HG02623 (cell line): ENCODE measurements at regions not wholly inside any gene's neighbourhood (a gene's known extent, or its start where the extent isn't known, plus 50 kb on each side); places are given as distances from the start of the nearest gene placed in this dataset.
A peak's percentile ranks its signal among the peaks of the same experiment; 100 is the strongest.
"Not testable (repeated sequence)": the region's sequence is repeated elsewhere in the genome, so short reads cannot be mapped to it uniquely, and the experiment has no call there.

Source experiments
- ATAC-seq: cut with Tn5 transposase; IDR thresholded peaks from one replicate; pipeline ENCODE4 v1.9.1; 2021; ENCODE audit warnings: moderate library complexity; ENCODE audit not compliant: unreplicated experiment

- peak; percentile 46 for ATAC-seq
These were observed 117.5 kb upstream of the HGF start for GRCh38 chr7:81887098-81888090.

DNA sequence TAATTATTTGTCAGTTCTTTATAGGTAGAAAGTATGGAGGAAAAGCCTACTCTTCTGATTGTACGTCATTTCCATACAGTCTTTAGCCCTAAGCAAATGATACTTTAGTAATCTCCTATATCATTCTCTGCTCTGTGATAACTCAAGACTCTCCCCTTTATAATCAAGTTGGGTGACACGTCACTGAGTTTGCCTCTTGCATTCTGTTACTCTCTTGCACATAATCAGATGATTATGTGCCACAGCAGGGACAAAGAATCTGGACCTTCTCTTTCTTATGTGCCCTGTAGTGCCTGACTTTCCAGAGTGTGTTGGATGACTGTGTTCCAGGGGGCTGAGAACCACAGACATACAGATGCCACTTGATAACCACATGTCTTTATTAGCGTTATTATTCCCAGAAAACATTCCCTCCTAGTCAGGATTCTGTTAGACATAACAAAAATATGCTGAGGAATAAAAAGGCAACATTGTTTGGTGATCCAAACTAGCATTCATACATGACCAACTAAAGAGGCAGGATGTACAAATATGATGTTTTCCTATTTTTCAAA, 116.4 kb upstream of the HGF start:
- ATAC-seq: no peak

DNA sequence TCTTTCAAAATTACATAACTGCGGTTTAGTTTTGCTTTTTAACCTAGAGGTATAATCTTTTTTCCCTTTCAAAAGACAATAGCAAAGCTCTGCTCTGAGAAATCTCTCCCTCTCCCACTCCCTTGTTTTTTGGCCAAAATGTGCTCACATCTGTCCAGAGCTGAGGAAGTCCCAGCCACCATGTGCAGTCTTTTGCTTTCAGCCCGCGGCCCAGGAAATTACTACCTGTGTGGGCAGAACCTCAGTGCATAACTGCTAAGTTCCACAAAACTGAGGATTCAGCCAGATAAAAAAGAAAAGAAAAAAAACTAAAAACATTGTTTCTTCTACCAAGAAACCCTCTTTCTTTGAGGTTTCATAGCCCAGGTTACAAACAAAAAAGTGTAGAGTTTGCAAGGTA, 115.0 kb upstream of the HGF start:
- no peak for ATAC-seq

- no peak for ATAC-seq
These were observed 114.0 kb upstream of the HGF start for GRCh38 chr7:81883801-81884393.

DNA sequence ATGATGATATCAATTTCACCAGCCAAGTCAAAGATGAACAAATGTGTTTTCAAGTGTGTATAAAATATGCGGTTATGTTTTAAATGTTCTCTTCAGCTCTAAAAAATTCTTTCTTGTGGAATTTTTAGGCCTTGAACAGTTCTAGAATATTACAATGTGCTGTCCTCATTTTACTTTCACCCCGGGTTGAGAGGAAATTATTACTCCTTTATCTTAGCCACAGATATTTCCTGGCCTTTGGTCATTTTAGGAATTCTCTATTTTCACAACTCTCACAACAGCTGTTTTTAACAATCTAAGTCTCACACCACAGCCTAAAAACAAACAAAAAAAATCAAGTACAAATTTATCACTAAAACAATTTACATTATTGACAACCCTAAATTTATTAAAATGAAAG, 112.2 kb upstream of the HGF start:
- no peak for ATAC-seq

- ATAC-seq: no peak
These were observed 108.0 kb upstream of the HGF start for GRCh38 chr7:81877890-81878289.

DNA sequence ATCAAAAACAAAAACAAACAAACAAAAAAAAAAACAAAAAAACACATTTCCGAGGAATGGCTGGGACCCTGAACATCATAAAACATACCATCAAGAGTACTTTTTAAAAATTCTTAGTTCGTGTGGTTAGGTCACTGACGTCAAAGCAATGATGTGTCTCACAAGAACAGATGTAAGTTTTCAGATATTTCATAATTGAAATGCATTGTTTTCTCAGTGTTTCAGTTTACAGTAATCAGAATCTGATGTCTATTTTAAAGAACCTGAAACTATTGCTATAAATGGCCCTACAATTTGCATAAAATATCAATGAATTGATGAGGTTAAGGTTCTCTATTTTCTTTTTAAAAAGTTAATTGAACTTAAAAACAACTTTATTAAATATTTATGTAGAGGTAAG, 103.7 kb upstream of the HGF start:
- ATAC-seq: no peak

- no peak for ATAC-seq
These were observed 101.9 kb upstream of the HGF start for GRCh38 chr7:81871606-81872265.

DNA sequence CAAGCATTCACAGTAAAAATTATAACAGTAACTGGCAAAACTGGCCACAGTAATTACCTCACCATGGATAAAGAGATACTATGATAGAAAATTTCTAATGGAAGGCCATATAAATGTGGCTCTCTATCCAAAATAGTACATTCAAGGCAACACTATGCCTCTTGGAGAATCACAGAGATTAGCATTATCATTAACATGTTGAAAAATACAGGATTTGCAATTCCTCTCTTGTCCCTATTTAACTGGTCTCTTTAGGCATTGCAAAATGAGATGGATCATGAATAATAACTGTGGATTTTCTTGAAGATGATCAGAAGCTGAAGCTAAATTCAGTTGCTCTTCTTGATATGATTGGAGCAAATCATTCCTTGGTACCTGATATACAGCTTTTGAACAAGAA, 100.8 kb upstream of the HGF start:
- no peak for ATAC-seq

- no peak for ATAC-seq
These were observed 99.8 kb upstream of the HGF start for GRCh38 chr7:81869670-81870069.

- ATAC-seq: no peak
These were observed 95.9 kb upstream of the HGF start for GRCh38 chr7:81865754-81866153.

- ATAC-seq: no peak
These were observed 89.6 kb upstream of the HGF start for GRCh38 chr7:81859433-81859832.

DNA sequence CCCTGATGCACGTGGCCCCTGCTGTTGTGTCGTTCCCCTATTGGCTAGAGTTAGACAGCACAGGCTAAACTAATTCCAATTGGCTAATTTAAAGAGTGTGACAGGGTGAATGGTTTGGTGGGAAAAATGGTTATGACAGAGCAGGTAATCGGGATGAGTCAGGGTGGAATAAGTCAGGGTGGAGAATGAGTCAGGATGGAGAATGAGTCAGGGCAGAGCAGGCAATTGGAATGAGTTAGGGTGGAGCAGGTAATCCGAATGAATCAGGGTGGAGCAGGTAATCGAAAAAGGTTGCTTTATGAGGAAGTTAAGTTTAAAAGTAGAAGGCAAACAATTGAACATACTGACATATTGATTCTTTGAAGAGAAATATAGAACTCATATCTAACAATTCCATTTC, 89.0 kb upstream of the HGF start:
- not testable (repeated sequence) for ATAC-seq

DNA sequence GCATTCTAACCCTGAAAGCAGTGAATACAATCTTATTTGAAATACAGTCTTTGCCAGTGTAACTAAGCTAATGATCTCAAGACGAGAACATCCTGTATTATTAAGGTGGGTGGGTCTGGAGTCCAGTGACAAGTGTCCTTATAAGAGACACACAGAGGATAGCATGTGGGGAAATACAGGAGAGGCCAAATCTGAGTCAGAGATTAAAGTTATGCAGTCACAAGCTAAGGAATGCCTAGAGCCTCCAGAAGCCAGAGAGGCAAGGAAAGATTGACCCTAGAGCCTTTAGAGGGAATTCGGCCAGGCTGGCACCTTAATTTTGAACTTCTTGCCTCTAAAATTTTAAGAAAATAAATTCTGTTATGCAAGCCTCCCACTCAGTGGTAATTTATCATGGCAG, 87.5 kb upstream of the HGF start:
- no peak for ATAC-seq

DNA sequence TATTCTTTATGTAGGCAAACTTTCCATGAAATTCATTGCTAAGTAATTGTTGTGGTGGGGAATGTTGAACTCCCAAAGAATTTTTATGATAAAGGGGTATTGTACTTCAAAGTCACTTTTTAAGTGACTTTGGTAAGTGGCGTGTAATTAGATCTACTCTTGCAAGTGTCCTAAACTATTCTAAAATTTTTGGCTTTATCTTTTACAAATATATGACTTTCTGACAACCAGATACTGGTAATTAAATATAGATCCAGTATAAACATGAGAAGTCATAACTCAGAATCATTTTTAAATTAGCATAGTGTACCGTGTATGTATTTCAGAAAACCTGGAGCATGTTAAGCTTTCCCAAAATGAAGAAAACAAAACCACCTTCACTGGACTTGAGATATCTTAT, 84.7 kb upstream of the HGF start:
- ATAC-seq: no peak

DNA sequence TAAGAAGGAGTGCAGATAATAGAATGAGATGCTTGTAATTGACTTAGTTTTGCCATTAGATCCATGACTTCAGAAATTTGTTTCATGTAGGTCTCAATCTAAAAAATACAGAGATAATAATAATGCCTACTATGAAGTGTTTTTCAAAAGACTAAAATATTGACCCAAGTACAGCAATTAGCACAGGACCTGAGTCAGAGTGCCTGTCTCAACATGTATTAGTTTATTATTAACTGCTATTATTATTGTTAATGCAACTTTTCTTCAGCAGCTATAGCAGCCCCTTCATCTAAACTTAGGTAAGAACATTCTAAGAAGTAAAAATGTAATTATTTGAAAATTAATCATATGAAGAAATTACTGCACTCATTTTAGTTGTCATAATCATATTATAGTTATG, 82.9 kb upstream of the HGF start:
- ATAC-seq: no peak

GRCh38 chr7:81851413-81851812, 81.6 kb upstream of the HGF start:
- no peak for ATAC-seq

- peak; percentile 72 for ATAC-seq
These were observed 76.6 kb upstream of the HGF start for GRCh38 chr7:81846398-81846797.

- ATAC-seq: peak; percentile 65
These were observed 75.9 kb upstream of the HGF start for GRCh38 chr7:81845744-81846241.

DNA sequence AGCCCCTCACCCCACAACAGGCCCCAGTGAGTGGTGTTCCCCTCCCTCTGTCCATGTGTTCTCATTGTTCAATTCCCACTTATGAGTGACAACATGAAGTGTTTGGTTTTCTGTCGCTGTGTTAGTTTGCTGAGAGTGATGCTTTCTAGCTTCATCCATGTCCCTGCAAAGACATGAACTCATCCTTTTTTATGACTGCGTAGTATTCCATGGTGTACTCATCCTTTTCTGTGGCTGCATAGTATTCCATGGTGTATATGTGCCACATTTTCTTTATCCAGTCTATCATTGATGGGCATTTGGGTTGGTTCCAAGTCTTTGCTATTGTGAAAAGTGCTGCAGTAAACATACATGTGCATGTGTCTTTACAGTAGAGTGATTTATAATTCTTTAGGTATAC, 73.8 kb upstream of the HGF start:
- not testable (repeated sequence) for ATAC-seq

DNA sequence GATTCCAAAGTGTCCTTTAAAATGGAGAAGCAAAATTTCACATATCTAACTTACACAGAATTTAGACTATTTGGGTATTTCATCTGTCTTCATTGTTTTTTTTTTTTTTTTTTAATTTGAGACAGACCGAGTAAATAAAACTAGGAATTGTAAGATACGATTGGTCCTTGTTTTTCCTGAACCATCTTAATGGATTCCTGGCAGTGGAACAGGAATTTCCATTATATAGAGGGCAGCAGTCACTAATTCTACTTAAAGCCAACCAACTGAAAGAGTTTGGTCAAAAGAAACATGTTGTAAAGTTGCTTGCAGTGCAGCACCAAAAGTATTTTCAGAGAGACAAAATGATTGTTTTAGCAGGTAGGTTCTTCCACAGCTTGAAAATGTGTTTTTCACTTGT, 72.5 kb upstream of the HGF start:
- no peak for ATAC-seq
